GM19035 (cell line): ENCODE measurements at regions not wholly inside any gene's neighbourhood (a gene's known extent, or its start where the extent isn't known, plus 50 kb on each side); places are given as distances from the start of the nearest gene placed in this dataset.

ENCODE experiments used
- ATAC-seq: cut with Tn5 transposase; IDR thresholded peaks from one replicate; pipeline ENCODE4 v1.9.1; 2021; ENCODE audit not compliant: unreplicated experiment

GRCh38 chr12:107612508-107612907 is 73.1 kb upstream of the PWP1 start:
- ATAC-seq: no peak

DNA sequence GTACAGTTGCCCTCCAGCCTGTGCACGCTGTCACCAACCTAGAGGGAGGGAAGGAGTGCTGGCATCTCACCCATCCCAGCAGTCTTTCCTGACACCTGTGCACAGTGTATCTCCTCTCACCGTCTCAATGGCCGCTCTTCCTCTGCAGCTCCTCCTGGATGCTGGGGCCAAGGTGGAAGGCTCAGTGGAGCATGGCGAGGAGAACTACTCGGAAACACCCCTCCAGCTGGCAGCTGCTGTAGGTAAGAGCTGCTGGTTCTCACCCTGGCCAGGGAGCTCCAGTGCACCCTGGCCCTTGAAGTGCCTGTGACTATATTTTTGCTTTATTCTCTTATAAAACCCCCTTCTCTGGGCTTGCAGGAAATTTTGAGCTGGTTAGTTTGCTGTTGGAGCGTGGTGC is 68.7 kb upstream of the PWP1 start:
- no peak for ATAC-seq

DNA sequence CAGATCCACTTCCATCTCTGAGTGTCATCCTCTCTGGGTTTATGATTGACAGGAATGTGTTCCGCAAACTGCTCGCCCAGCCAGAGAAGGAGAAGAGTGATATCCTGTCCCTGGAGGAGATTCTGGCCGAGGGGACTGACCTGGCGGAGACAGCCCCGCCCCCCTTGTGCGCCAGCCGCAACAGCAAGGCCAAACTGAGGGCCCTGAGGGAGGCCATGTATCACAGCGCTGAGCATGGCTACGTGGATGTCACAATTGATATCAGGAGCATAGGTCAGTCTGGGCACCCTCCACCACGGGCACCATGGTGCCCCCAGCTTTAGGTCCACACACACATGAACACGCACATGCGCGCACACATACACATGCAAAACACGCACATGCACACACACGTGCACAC is 67.5 kb upstream of the PWP1 start:
- no peak for ATAC-seq

- ATAC-seq: no peak
These were observed 65.8 kb upstream of the PWP1 start for GRCh38 chr12:107619831-107620230.

DNA sequence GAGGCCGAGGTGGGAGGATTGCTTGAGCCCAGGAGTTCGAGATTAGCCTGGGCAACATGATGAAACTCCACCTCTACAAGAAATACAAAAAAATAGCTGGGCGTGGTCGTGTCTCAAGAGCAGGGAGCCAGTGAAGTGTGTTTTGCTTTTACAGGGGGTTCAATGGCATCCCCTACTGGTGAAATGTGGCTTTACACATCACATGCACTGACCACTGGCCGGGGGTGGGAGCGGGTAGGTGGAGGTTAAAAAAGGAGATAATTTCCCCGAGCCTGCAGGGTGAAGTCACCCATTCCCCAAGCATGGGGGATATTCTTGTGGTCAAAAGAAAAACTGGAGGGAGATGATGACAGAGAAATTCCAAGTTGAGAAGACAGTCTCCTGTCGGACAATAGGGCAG is 63.6 kb upstream of the PWP1 start:
- no peak for ATAC-seq

DNA sequence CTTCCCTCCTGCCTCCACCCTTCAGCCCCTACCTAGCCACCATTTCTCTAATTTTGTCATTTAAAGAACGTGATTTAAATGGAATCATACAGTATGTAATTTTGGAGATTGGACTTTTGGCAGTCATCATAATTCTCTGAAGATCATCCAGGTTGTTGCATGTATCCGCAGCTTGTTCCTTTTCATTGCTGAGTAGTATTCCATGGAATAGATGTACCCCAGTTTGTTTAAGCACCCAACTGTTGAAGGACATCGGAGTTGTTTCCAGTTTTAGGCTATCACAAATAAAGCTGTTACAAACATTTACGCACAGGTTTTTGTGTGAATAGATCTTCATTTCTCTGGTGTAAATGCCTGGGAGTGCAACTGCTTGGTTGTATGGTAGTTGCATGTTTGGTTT is 61.1 kb upstream of the PWP1 start:
- ATAC-seq: no peak

DNA sequence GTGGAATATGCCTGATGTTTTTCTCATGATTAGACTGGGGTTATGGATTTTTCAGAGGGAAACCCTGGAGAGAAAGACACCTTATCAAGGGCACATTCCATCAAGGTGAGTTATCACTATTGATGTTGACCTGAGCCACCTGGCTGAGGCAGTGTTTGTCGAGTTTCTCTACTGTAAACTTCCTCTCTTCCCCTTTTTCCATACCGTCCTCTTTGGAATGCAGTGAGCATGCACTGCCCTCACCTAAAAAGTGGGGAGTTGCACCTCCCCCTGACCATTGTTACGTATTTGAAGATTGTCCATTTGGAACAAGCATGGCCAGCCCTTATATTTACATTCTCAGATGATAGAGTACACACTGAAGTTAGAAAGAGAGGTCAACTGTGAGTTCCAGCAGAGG is 53.9 kb upstream of the PWP1 start:
- no peak for ATAC-seq

DNA sequence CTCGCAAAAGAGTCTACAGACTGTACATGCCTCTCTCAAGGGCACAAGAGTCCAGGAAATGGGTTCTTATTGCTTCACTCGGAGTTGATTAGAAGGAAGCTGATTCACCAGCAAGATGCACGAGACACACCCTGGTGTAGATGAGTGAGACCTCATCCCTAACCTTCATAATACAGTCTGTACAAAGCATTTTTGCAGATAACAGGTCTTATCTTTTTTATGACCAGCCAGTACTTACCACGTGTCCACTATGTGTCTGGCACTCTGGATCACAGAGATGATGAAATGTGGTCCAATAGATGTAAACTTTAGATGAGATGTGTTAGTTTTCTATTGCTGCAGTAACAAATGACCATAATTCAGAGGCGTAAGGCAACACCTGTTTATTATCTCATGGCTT is 53.4 kb upstream of the PWP1 start:
- ATAC-seq: no peak

- ATAC-seq: no peak
These were observed 51.1 kb upstream of the PWP1 start for GRCh38 chr12:107634530-107634929.

DNA sequence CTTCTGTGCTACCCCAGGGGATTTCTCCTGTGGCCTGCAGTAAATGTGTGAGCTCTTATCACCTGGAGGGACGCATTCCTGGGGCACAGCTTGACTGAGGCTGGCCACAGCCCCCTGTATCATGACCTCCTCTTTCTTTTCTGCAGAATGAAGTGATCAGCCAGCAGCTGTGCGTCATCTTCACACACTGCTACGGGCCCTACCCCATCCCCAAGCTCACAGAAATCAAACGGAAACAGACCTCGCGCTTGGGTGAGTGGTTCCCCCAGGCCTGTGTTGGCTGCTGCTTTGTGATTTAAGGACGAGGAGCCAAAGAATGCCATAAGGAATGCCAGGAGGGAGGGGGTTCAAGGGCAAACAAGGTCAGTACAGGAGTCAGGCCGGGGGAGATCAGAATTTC is 50.5 kb upstream of the PWP1 start:
- no peak for ATAC-seq
